A673 (cell line): ENCODE measurements at regions not wholly inside any gene's neighbourhood (a gene's known extent, or its start where the extent isn't known, plus 50 kb on each side); places are given as distances from the start of the nearest gene placed in this dataset.

Experiments used
- BruUV-seq: library from RNA; stranded (reverse); fragments of 400-500 nt; replicated peaks from 2 replicates; lab custom pipeline; 2021; lab: Mats Ljungman, UMichigan
- CTCF ChIA-PET: fragments of 300-600 bp; sonication (Branson Sonifier 250); formaldehyde crosslinking; loops from one replicate; lab custom pipeline; 2022; ENCODE audit warnings: antibody characterized with exemption; lab: Charles Lee
- POLR2A ChIA-PET: fragments of 300-600 bp; sonication (Branson Sonifier 250); formaldehyde crosslinking; loops from one replicate; lab custom pipeline; 2022; ENCODE audit warnings: antibody characterized with exemption; ENCODE audit not compliant: low non-redundant PET; lab: Charles Lee
- DNase-seq: peaks from one replicate; pipeline ENCODE4 v3.0.0-alpha.2; 2015; ENCODE audit warnings: low spot score
- H3K27ac ChIP-seq: fragments of 200-600 bp; sonication (generic); 2 replicates; pipeline ENCODE4 v1.5.1; 2016; ENCODE audit warnings: mixed run types, low read depth, mild to moderate bottlenecking, mixed read lengths, antibody characterized with exemption, low read length; ENCODE audit not compliant: poor library complexity, severe bottlenecking
- H3K27me3 ChIP-seq: fragments of 200-600 bp; sonication (generic); replicated peaks from 2 replicates; pipeline ENCODE4 v1.6.1; 2017; ENCODE audit warnings: mixed run types, low read depth, mild to moderate bottlenecking, mixed read lengths, antibody characterized with exemption, low read length; ENCODE audit not compliant: insufficient read depth, poor library complexity
- H3K36me3 ChIP-seq: fragments of 200-600 bp; sonication (generic); 2 replicates; pipeline ENCODE4 v1.6.1; 2016; ENCODE audit warnings: mixed run types, mild to moderate bottlenecking, mixed read lengths, antibody characterized with exemption, low read length; ENCODE audit not compliant: insufficient read depth, poor library complexity, severe bottlenecking
- H3K4me1 ChIP-seq: fragments of 200-600 bp; sonication (generic); 2 replicates; pipeline ENCODE4 v1.6.1; 2017; ENCODE audit warnings: mixed run types, mild to moderate bottlenecking, mixed read lengths, antibody characterized with exemption, low read length; ENCODE audit not compliant: insufficient read depth, poor library complexity, severe bottlenecking
- H3K4me3 ChIP-seq: fragments of 200-600 bp; sonication (generic); 2 replicates; pipeline ENCODE4 v1.5.1; 2016; ENCODE audit warnings: low read depth, mixed run types, mild to moderate bottlenecking, mixed read lengths, low read length; ENCODE audit not compliant: poor library complexity, severe bottlenecking
- H3K9me3 ChIP-seq: fragments of 200-600 bp; sonication (generic); 2 replicates; pipeline ENCODE4 v1.6.1; 2016; ENCODE audit warnings: mixed run types, low read depth, mild to moderate bottlenecking, mixed read lengths, antibody characterized with exemption, low read length; ENCODE audit not compliant: poor library complexity, severe bottlenecking
- CTCF ChIP-seq: fragments of 300-800, 200-600 bp; sonication (generic); conservative IDR thresholded peaks from 2 replicates; pipeline ENCODE4 v1.5.1; 2017; ENCODE audit warnings: low read depth, mild to moderate bottlenecking, antibody characterized with exemption, low read length, moderate library complexity, mixed read lengths
- EZH2 ChIP-seq: fragments of 200-600 bp; sonication (generic); IDR thresholded peaks from 2 replicates; pipeline ENCODE4 v1.6.1; 2017; ENCODE audit warnings: borderline replicate concordance, low read depth, mild to moderate bottlenecking, mixed read lengths, antibody characterized with exemption, low read length; ENCODE audit not compliant: poor library complexity, severe bottlenecking
- intact Hi-C: fragments of 100-400 bp; cut with micrococcal nuclease; formaldehyde crosslinking; loops from one replicate; pipeline ENCODE4 v1.10.0; 2022; ENCODE audit not compliant: unreplicated experiment

DNA sequence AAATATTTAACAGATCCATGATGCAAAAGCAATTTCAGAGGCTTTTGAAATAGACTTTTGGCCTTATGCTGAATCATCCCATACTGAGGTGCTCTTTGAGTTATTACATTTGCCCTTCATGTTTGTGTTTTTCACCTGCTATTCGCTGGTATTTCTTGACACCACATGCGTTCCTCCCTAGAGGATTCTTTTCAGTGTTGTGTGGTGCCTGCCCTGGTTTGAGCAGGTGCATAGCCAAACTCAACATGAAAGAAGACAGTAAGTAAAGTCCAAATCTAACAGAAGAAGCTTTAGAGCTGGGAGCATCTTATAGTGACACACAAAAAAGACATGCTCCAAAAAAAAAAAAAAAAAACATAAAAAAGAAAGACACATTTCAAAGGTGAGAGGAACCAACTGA is 796.3 kb downstream of the SEMA5A start:
- DNase-seq, result no peak
- H3K4me1 ChIP-seq, result no peaks in the 10 kb centered on the region
- BruUV-seq, result no TSS peak
- TF ChIP-seq EZH2 (no peak), CTCF (no peak)
- H3K36me3 ChIP-seq, result no peaks in the 10 kb centered on the region
- intact Hi-C loops, result no loop called here
- H3K4me3 ChIP-seq, result no peak overlapping the region
- ChIA-PET POLR2A (no interaction called here), CTCF (no interaction called here)
- peaks cover 32% of the 10 kb centered on the region for H3K9me3 ChIP-seq
- H3K27me3 ChIP-seq, result no peaks in the 10 kb centered on the region
- H3K27ac ChIP-seq, result no peak overlapping the region

GRCh38 chr5:8750100-8750499 is 795.8 kb downstream of the SEMA5A start:
- Histone ChIP-seq H3K4me1 (no peaks in the 10 kb centered on the region), H3K9me3 (peaks cover 36% of the 10 kb centered on the region), H3K27ac (no peak overlapping the region), H3K27me3 (no peaks in the 10 kb centered on the region), H3K4me3 (no peak overlapping the region), H3K36me3 (no peaks in the 10 kb centered on the region)
- ChIA-PET POLR2A (no interaction called here), CTCF (no interaction called here)
- no TSS peak for BruUV-seq
- intact Hi-C loops, result loop anchor here (10.0 kb wide), 1 partner anchor 455 kb away; no protein-coding TSS in a partner anchor
- DNase-seq, result no peak
- TF ChIP-seq CTCF, result no peak
- TF ChIP-seq EZH2, result no peak

- no peak overlapping the region for H3K4me3 ChIP-seq
- no peaks in the 10 kb centered on the region for H3K4me1 ChIP-seq
- no peaks in the 10 kb centered on the region for H3K36me3 ChIP-seq
- ChIA-PET POLR2A (no interaction called here), CTCF (no interaction called here)
- H3K9me3 ChIP-seq, result peaks cover 40% of the 10 kb centered on the region
- TF ChIP-seq CTCF (no peak), EZH2 (no peak)
- H3K27me3 ChIP-seq, result no peaks in the 10 kb centered on the region
- no TSS peak for BruUV-seq
- no peak overlapping the region for H3K27ac ChIP-seq
- intact Hi-C loops, result loop anchor here (10.0 kb wide), 1 partner anchor 453 kb away; no protein-coding TSS in a partner anchor
- no peak for DNase-seq
Measured at GRCh38 chr5:8751971-8752370, 793.9 kb downstream of the SEMA5A start.
